ENCODE measurements at regions not wholly inside any gene's neighbourhood (a gene's known extent, or its start where the extent isn't known, plus 50 kb on each side); places are given as distances from the start of the nearest gene placed in this dataset.

DNA sequence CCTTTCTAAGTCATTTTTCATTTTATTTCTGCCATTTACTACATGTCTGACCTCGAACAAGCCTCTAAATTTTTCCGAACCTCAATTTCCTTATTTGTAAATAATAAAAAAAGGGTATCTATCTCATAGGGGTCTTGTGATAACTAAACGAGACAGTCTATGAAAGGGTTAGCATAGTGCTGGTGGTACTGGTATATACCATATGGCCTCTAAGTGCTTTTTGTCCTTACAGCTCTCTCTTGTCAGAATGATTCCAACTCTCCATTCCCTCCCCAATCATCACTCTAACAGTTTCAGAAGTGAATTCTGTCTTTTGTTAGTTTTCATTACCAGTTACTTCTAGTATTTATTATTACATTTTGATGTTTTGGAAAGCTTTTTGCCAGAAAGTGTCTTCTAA lies 85.5 kb upstream of the ACTBL2 start:
- no peak for DNase-seq (ENCODE audit: low read depth in 3 of 3)

DNA sequence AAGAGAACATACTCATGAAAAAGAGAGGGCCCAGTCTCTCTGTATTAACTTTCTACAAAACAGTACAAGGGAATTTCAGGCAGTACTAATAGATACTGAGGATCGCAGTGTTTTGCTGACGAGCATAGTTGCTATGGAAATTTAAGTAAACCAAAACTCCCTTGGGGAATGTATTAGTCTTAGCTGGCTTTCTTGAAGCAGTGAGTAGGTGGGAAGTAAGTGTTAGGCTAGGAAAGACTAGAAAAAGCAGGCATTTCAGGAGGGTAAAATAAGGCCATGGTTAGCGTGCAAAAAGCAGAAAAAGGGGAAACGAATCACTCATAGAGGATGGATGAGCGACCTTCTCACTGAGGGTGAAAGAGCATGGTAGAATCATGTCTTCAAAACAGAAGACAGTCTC lies 84.3 kb upstream of the ACTBL2 start:
- DNase-seq (ENCODE audit: low read depth in 3 of 3): no peak

DNA sequence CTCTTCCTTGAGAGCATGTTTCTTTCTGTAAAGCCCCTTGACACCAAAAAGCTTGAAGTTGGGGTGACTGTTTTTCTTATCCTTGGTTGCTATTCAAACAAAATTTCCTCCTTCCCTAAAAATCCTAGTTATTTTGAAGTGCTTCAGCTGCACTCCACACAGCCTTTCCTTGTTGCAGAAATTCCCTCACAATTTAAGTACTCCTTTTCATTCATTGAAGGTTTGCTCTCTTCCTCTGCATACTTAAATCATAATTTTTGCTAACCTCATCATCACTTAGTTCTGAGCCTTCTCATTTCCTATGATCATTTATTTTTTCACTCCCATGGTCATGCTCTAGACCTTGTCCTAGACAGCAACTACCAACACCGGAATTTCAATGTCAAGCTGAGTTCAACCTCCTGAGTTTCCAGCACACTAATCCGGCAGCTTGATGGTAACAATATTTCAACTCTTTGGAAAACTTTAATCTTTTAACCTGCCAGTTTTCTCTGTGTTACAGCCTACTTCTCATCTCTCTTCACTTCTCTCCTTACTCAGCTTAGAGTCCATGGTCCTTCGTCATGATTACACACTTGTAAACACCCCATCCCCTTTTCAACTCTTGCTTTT lies 78.7 kb upstream of the ACTBL2 start:
- DNase-seq (ENCODE audit: low read depth in 3 of 3): no peak

GRCh38 chr5:57559110-57559635 lies 76.6 kb upstream of the ACTBL2 start:
- no peak for DNase-seq (ENCODE audit: low read depth in 3 of 3)

DNA sequence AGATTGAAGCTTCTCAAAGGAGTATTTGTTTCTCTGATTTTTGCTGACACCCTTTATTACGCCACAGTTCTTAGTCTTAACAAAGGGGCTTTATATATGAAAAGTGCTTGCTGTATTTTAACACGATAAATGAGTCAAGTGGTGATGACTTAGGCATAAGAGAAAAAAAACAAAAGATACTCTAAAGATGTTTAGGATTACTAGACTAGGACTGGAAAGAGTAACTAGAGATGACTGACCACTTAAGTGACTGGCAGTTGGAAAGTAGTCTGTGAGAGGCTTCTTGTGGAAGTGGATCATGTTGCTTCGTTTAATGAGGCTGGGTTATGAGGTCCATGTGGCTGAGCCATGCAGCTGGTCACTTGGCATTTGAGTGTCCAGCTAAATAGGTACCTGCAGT lies 69.4 kb upstream of the ACTBL2 start:
- DNase-seq (ENCODE audit: low read depth in 3 of 3): no peak

GRCh38 chr5:57551251-57551650 lies 68.6 kb upstream of the ACTBL2 start:
- no peak for DNase-seq (ENCODE audit: low read depth in 3 of 3)

- no peak for DNase-seq (ENCODE audit: low read depth in 3 of 3)
Measured at GRCh38 chr5:57550132-57550531, 67.5 kb upstream of the ACTBL2 start.

DNA sequence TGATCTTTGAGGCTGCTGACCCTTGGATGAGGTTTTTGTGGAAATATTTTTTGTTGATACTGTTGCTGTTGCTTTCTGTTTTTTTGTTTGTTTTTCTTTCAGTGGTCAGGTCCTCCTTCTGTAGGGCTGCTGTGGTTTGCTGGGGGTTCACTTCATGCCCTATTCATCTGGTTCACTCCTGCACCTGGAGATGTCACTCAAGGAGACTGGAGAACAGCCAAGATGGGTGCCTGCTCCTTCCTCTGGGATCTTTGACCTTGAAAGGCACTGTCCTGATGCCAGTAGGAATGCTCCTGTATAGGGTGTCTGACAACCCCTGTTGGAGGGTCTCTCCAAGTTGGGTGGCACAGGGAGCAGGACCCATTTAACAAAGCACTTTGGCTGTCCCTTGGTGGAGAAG lies 67.0 kb upstream of the ACTBL2 start:
- DNase-seq (ENCODE audit: low read depth in 3 of 3): no peak

DNA sequence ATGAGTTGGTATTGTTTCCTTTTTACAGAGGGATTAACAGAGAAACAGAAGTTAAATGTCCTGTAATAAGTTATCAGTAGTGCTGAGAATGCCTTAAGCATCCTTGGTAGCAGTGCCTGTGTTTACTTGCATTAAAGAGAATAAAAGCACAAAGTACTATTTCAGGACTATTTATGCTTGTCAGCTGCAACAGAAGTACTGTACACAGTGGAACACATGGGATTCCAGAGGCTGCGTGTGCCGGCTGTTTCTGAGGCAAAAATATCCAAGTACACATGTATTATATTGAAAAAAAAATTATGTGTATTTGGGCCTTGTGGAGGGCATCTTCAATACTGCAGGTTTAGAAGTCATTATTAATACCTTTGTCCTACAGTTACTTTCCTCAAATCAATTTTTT lies 58.2 kb upstream of the ACTBL2 start:
- no peak for DNase-seq (ENCODE audit: low read depth in 3 of 3)

DNA sequence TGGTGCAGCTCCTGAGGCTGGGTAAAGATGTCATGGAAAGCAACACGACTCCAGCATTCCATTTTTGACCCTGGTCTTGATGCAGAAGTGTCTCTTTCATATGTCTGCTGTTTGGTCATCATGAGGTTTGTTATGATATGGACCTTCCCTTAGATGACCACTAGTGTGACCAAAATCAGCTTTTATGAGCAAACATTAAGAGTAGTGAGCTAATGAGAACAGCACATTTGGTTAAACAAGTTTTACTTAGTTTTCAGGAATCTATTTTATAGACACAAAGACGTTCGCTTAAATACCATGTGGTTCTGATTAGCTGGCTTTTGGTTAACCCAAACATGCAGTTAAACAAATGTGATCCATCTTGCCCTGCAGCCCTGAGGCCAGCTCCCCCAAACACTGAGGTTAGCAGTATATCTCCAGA lies 56.7 kb upstream of the ACTBL2 start:
- DNase-seq (ENCODE audit: low read depth in 3 of 3): no peak

DNA sequence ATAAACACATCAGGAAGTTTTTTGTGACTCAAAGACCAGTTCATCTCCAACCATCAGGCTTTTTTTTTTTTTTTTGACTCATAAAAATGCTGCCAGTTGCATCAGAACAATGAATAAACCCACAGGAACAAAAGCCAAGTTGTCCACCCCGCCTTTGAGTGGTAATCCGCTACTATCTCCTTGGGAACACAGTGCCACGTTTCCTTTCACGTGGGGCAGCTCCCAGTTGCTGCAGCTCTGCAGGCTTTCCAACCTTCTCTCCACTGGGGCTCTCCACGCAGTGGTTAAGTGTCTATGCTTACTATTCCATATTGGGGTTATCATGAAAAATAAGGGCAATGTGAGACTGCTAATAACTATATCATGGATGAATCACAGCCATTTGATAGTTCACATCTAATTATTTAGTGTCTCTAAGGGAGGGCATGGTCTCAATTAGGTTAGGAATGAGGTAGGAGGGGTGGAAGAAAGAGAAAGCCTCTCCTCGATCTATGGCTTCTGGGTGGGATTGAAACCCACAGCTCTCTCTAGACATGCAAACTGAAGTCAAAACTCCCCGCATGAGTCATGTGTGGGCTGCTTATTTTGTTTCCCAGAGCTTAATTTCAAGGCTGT lies 55.8 kb upstream of the ACTBL2 start:
- DNase-seq (ENCODE audit: low read depth in 3 of 3): no peak

DNA sequence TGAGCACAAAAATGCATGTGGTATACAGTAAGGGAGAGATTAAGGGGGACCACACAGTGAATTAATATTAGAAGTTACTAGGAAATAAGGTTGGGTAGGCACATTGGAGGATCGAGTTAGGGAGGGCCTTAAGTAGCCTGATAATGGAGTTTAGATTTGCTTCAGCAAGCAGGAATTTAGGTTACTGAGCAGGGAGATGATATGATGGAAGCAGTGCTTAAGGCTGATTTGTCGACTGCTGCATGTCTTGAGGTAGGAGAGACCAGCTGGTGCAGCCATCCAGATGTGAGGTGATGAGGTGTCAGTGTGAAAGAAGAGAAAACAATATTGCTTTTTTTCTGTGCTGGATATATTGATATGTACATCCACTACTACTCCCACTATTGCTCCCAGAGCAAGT lies 55.2 kb upstream of the ACTBL2 start:
- DNase-seq (ENCODE audit: low read depth in 3 of 3): no peak

- DNase-seq (ENCODE audit: low read depth in 3 of 3): no peak
Measured at GRCh38 chr5:57532513-57533497, 50.2 kb upstream of the ACTBL2 start.
